ENCODE measurements at regions not wholly inside any gene's neighbourhood (a gene's known extent, or its start where the extent isn't known, plus 50 kb on each side); places are given as distances from the start of the nearest gene placed in this dataset.

- H3K79me2 ChIP-seq (ENCODE audit: control insufficient read depth, low read length) = no peaks in the 10 kb centered on the region
- no peaks in the 10 kb centered on the region for H3K36me3 ChIP-seq (ENCODE audit: control insufficient read depth, low read length)
- no peaks in the 10 kb centered on the region for H3F3A ChIP-seq (ENCODE audit: control insufficient read depth, insufficient read depth)
- peaks cover 10% of the 10 kb centered on the region; the same call in 1 of the 2 replicates for H3K27me3 ChIP-seq (ENCODE audit: control insufficient read depth, low read length)
- H3K9me2 ChIP-seq (replicated peaks; ENCODE audit: control insufficient read depth, low read length) = no peaks in the 10 kb centered on the region
- H3K27ac ChIP-seq (ENCODE audit: low read depth, low read length) = no peak overlapping the region
- no peak overlapping the region for H3K4me3 ChIP-seq (ENCODE audit: low read length)
- no peaks in the 10 kb centered on the region for H4K20me1 ChIP-seq (ENCODE audit: control insufficient read depth, insufficient read depth, low read depth, low read length)
- no peak overlapping the region for H3K4me2 ChIP-seq (ENCODE audit: low read length)
- no peak for TF ChIP-seq CTCF (IDR thresholded peaks at IDR 0.05; ENCODE audit: low read depth, low read length, poor library complexity, severe bottlenecking)
- TF ChIP-seq EZH2phosphoT487 (IDR thresholded peaks at IDR 0.05; ENCODE audit: borderline replicate concordance, low read length) = no peak
- H3K9me3 ChIP-seq (ENCODE audit: control insufficient read depth, insufficient read depth, low read length) = no peaks in the 10 kb centered on the region
- H3K4me1 ChIP-seq (ENCODE audit: control insufficient read depth, low read length) = no peaks in the 10 kb centered on the region
Measured at GRCh38 chr2:14933753-14934152, 301.2 kb downstream of the LRATD1 start.

- H4K20me1 ChIP-seq (ENCODE audit: control insufficient read depth, insufficient read depth, low read depth, low read length) = no peaks in the 10 kb centered on the region
- H3K4me2 ChIP-seq (ENCODE audit: low read length) = no peak overlapping the region
- H3K27me3 ChIP-seq (ENCODE audit: control insufficient read depth, low read length) = peaks cover 10% of the 10 kb centered on the region; the same call in 1 of the 2 replicates
- no peaks in the 10 kb centered on the region for H3K9me2 ChIP-seq (replicated peaks; ENCODE audit: control insufficient read depth, low read length)
- no peaks in the 10 kb centered on the region for H3F3A ChIP-seq (ENCODE audit: control insufficient read depth, insufficient read depth)
- H3K4me3 ChIP-seq (ENCODE audit: low read length) = no peak overlapping the region
- no peaks in the 10 kb centered on the region for H3K9me3 ChIP-seq (ENCODE audit: control insufficient read depth, insufficient read depth, low read length)
- TF ChIP-seq EZH2phosphoT487 (IDR thresholded peaks at IDR 0.05; ENCODE audit: borderline replicate concordance, low read length) (no peak), CTCF (IDR thresholded peaks at IDR 0.05; ENCODE audit: low read depth, low read length, poor library complexity, severe bottlenecking) (no peak)
- H3K4me1 ChIP-seq (ENCODE audit: control insufficient read depth, low read length) = no peaks in the 10 kb centered on the region
- H3K79me2 ChIP-seq (ENCODE audit: control insufficient read depth, low read length) = no peaks in the 10 kb centered on the region
- H3K36me3 ChIP-seq (ENCODE audit: control insufficient read depth, low read length) = no peaks in the 10 kb centered on the region
- no peak overlapping the region for H3K27ac ChIP-seq (ENCODE audit: low read depth, low read length)
Measured at GRCh38 chr2:14936426-14936825, 303.9 kb downstream of the LRATD1 start.

- H3K27me3 ChIP-seq (ENCODE audit: control insufficient read depth, low read length) = peaks cover 10% of the 10 kb centered on the region; the same call in 1 of the 2 replicates
Measured at GRCh38 chr2:14937336-14937735, 304.8 kb downstream of the LRATD1 start.

More at GRCh38 chr2:14937336-14937735, 304.8 kb downstream of the LRATD1 start:
- Histone ChIP-seq H3K9me2 (replicated peaks; ENCODE audit: control insufficient read depth, low read length) (no peaks in the 10 kb centered on the region), H3F3A (ENCODE audit: control insufficient read depth, insufficient read depth) (no peaks in the 10 kb centered on the region), H3K4me2 (ENCODE audit: low read length) (no peak overlapping the region), H4K20me1 (ENCODE audit: control insufficient read depth, insufficient read depth, low read depth, low read length) (no peaks in the 10 kb centered on the region), H3K79me2 (ENCODE audit: control insufficient read depth, low read length) (no peaks in the 10 kb centered on the region), H3K9me3 (ENCODE audit: control insufficient read depth, insufficient read depth, low read length) (no peaks in the 10 kb centered on the region), H3K4me1 (ENCODE audit: control insufficient read depth, low read length) (no peaks in the 10 kb centered on the region), H3K27ac (ENCODE audit: low read depth, low read length) (no peak overlapping the region), H3K4me3 (ENCODE audit: low read length) (no peak overlapping the region), H3K36me3 (ENCODE audit: control insufficient read depth, low read length) (no peaks in the 10 kb centered on the region)
- TF ChIP-seq EZH2phosphoT487 (IDR thresholded peaks at IDR 0.05; ENCODE audit: borderline replicate concordance, low read length) (no peak), CTCF (IDR thresholded peaks at IDR 0.05; ENCODE audit: low read depth, low read length, poor library complexity, severe bottlenecking) (no peak)

Measured in DOHH2 (cell line).